Ovary (tissue), 7 donors: ENCODE measurements at regions not wholly inside any gene's neighbourhood (a gene's known extent, or its start where the extent isn't known, plus 50 kb on each side); places are given as distances from the start of the nearest gene placed in this dataset.
"Not testable (repeated sequence)": the region's sequence is repeated elsewhere in the genome, so short reads cannot be mapped to it uniquely, and the experiment has no call there.

Source experiments
- DNase-seq, 5 donors: peaks; one replicate each; pipeline ENCODE4 v3.0.0-alpha.2; 2019 to 2020
- H3K27ac ChIP-seq, 2 donors: fragments of 200-600 bp; one replicate each; pipeline versions ENCODE4 v1.5.1 to v1.8.0; 2019 to 2022
- H3K27me3 ChIP-seq: fragments of 200-600 bp; one replicate; pipeline ENCODE4 v1.8.0; 2022
- H3K36me3 ChIP-seq: fragments of 200-600 bp; sonication (generic); one replicate; pipeline ENCODE4 v1.5.1; 2019
- H3K4me1 ChIP-seq: one replicate; pipeline ENCODE4 v1.8.1; 2013; ENCODE audit warnings: mild to moderate bottlenecking, moderate library complexity; ENCODE audit not compliant: insufficient read depth
- H3K4me3 ChIP-seq: fragments of 200-600 bp; sonication (generic); one replicate; pipeline ENCODE4 v1.5.1; 2017
- H3K9me3 ChIP-seq, 2 donors: fragments of 200-600 bp in 1 of 2; sonication (generic) in 1 of 2; one replicate each; pipeline versions ENCODE4 v1.5.1 to v1.8.1; 2013 to 2019; ENCODE audit warnings: mild to moderate bottlenecking in 1 of 2, moderate library complexity in 1 of 2
- EP300 ChIP-seq: sonication (generic); formaldehyde crosslinking; IDR thresholded peaks from one replicate; pipeline ENCODE4 v1.6.1; 2017; ENCODE audit warnings: antibody characterized with exemption
- POLR2A ChIP-seq: fragments of 450-650 bp; IDR thresholded peaks from one replicate; pipeline ENCODE4 v1.6.1; 2017; ENCODE audit warnings: antibody characterized with exemption, mild to moderate bottlenecking, moderate library complexity
- WGBS, 3 donors: extraction: QIAGEN DNeasy Blood & Tissue Kit in 1 of 3; methylation state at CpG; one replicate each; pipeline versions ENCODE4 v1.1.5 to v1.1.7; 2013 to 2017; 5-methylcytosine and 5-hydroxymethylcytosine counted together
- intact Hi-C, 4 donors: fragments of 100-400 bp; cut with DNase I; formaldehyde crosslinking; loops; one replicate each; pipeline versions ENCODE4 v1.11.0 to v1.15.1; 2022 to 2023
- TF ChIP-seq, protein P1 (sequence below), 3 donors: fragments of 450-650 bp in 2 of 3; fragments of 200-600 bp in 1 of 3; IDR thresholded peaks; one replicate each; pipeline versions ENCODE4 v1.5.1 to v1.8.0; 2016 to 2022; ENCODE audit warnings: antibody characterized with exemption in 3 of 3, mild to moderate bottlenecking in 1 of 3
- donor health status: DM: no; HTN: no; CAD: no; lungs with moderate emphysema.
- donor health status: DM: no; HTN: no; CAD: no.
- donor health status: Bipolar disorder and iron deficiency.
- donor health status: DM: no; HTN: no; CAD: no.
- donor health status: DM: yes; HTN: yes; CAD: no.

DNA sequence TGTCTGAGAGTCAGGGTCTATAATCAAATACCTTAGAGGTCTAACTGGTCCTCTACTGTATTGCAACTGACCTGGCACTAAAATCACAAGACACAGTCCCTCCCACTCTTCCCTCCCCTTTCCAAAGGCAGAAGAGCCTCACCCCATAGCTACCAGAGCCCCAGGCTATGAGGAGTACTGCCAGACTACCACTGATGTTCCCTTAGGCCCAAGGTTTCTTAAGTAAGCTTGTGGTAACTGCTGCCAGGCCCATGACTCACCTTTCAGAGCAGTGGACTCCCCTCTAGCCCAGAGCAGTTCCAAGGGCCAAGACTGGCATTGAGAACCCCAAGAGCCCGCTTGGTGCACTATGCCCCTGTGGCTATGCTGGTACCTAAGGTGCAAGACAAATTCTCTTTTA lies 1193.4 kb downstream of the DSC3 start:
- Histone ChIP-seq H3K27ac (no peak overlapping the region), H3K9me3 (no peaks in the 10 kb centered on the region), H3K4me3 (no peak overlapping the region), H3K4me1 (no peaks in the 10 kb centered on the region), H3K27me3 (no peaks in the 10 kb centered on the region), H3K36me3 (no peaks in the 10 kb centered on the region)
- 86 to 94% (median 92%) methylated on average over 1 of the region's 1 CpG for WGBS, 3 donors
- DNase-seq, result no peak
- TF ChIP-seq POLR2A, result no peak
- no peak for TF ChIP-seq EP300
- TF ChIP-seq, protein P1, sequence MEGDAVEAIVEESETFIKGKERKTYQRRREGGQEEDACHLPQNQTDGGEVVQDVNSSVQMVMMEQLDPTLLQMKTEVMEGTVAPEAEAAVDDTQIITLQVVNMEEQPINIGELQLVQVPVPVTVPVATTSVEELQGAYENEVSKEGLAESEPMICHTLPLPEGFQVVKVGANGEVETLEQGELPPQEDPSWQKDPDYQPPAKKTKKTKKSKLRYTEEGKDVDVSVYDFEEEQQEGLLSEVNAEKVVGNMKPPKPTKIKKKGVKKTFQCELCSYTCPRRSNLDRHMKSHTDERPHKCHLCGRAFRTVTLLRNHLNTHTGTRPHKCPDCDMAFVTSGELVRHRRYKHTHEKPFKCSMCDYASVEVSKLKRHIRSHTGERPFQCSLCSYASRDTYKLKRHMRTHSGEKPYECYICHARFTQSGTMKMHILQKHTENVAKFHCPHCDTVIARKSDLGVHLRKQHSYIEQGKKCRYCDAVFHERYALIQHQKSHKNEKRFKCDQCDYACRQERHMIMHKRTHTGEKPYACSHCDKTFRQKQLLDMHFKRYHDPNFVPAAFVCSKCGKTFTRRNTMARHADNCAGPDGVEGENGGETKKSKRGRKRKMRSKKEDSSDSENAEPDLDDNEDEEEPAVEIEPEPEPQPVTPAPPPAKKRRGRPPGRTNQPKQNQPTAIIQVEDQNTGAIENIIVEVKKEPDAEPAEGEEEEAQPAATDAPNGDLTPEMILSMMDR (IDR thresholded peaks at IDR 0.05), result no peak
- intact Hi-C loops, result no loop called here

DNA sequence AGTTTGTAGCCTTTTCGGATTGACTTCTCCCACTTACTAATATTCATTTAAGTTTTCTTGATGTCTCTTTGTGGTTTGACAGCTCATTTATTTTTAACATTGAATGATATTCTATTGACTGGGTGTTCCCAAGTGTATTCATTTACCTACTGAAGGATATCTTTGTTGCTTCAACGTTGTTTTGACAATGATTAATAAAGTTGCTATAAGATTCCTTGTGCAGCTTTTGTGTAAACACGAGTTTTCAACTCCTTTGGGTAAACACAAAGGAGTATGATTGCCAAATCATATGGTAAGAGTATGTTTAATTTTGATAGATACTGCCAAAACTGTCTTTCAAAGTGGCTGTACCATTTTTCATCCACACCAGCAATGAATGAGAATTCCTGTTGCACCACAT lies 1200.9 kb downstream of the DSC3 start:
- no peaks in the 10 kb centered on the region for H3K36me3 ChIP-seq
- no peak overlapping the region for H3K27ac ChIP-seq
- no peaks in the 10 kb centered on the region for H3K9me3 ChIP-seq
- intact Hi-C loops, result no loop called here
- no peaks in the 10 kb centered on the region for H3K4me1 ChIP-seq
- H3K27me3 ChIP-seq, result no peaks in the 10 kb centered on the region
- no peak overlapping the region for H3K4me3 ChIP-seq
- 34 to 58% (median 39%) methylated on average over 3 of the region's 3 CpGs for WGBS, 3 donors
- DNase-seq, result no peak
- TF ChIP-seq POLR2A (no peak), EP300 (no peak)
- TF ChIP-seq, protein P1 (IDR thresholded peaks at IDR 0.05), result no peak

GRCh38 chr18:29840089-29840488 lies 1202.5 kb downstream of the DSC3 start:
- no peaks in the 10 kb centered on the region for H3K27me3 ChIP-seq
- H3K9me3 ChIP-seq, result no peaks in the 10 kb centered on the region
- no peaks in the 10 kb centered on the region for H3K36me3 ChIP-seq
- DNase-seq, result no peak
- no peaks in the 10 kb centered on the region for H3K4me1 ChIP-seq
- H3K27ac ChIP-seq, result no peak overlapping the region
- intact Hi-C loops, result no loop called here
- TF ChIP-seq, protein P1 (IDR thresholded peaks at IDR 0.05), result no peak
- TF ChIP-seq POLR2A (no peak), EP300 (no peak)
- no peak overlapping the region for H3K4me3 ChIP-seq

GRCh38 chr18:29838961-29839360 lies 1203.6 kb downstream of the DSC3 start:
- H3K27me3 ChIP-seq, H3K9me3 ChIP-seq, H3K4me1 ChIP-seq, H3K27ac ChIP-seq, H3K36me3 ChIP-seq, H3K4me3 ChIP-seq, intact Hi-C loops, DNase-seq: not testable (repeated sequence)
- 92 to 94% (median 92%) methylated on average over 12 of the region's 12 CpGs for WGBS, 3 donors

DNA sequence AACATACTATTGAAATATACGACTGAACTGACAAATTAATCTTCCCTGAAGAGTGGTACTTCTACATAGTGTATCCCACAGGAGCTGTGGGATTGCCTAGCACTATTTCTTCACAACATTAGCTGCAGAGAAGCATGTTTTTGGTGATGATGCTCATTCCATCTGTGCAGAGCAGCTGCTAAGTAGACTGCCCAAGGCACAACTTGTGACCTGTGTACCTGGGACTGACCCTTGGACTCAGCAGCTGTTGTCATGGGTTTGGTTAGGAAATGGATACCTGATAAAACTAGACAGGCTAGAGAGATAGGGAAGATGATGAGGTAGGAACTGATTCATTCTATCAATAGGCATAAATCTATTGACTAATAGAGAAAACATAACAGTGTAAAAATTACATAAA lies 1204.0 kb downstream of the DSC3 start:
- Histone ChIP-seq H3K36me3 (no peaks in the 10 kb centered on the region), H3K9me3 (no peaks in the 10 kb centered on the region), H3K4me1 (no peaks in the 10 kb centered on the region), H3K4me3 (no peak overlapping the region), H3K27me3 (no peaks in the 10 kb centered on the region), H3K27ac (no peak overlapping the region)
- DNase-seq, result no peak
- TF ChIP-seq EP300 (no peak), POLR2A (no peak)
- TF ChIP-seq, protein P1 (IDR thresholded peaks at IDR 0.05), result no peak
- 77 to 84% (median 81%) methylated on average over 1 of the region's 1 CpG for WGBS, 3 donors
- intact Hi-C loops, result no loop called here
